MM.1S (cell line): ENCODE measurements at regions not wholly inside any gene's neighbourhood (a gene's known extent, or its start where the extent isn't known, plus 50 kb on each side); places are given as distances from the start of the nearest gene placed in this dataset.

Experiments
- DNase-seq: peaks from one replicate; pipeline ENCODE4 v3.0.0-alpha.2; 2015
- H2AFZ ChIP-seq: fragments of 300-600 bp; sonication (generic); 2 replicates; pipeline ENCODE4 v1.6.0; 2016; ENCODE audit warnings: antibody characterized with exemption, low read length
- H3F3A ChIP-seq: fragments of 300-600 bp; sonication (generic); 2 replicates; pipeline ENCODE4 v1.6.1; 2016; ENCODE audit warnings: mild to moderate bottlenecking, antibody characterized with exemption, low read length, moderate library complexity, mixed read lengths; ENCODE audit not compliant: insufficient read depth
- H3K27ac ChIP-seq: fragments of 300-600 bp; sonication (generic); 2 replicates; pipeline ENCODE4 v1.5.1; 2016; ENCODE audit warnings: mild to moderate bottlenecking, low read length
- H3K27me3 ChIP-seq: fragments of 300-600 bp; sonication (generic); replicated peaks from 2 replicates; pipeline ENCODE4 v1.6.0; 2016; ENCODE audit warnings: low read length; ENCODE audit not compliant: insufficient read depth
- H3K36me3 ChIP-seq: fragments of 300-600 bp; sonication (generic); replicated peaks from 2 replicates; pipeline ENCODE4 v1.6.1; 2016; ENCODE audit warnings: mild to moderate bottlenecking, low read length, mixed read lengths; ENCODE audit not compliant: insufficient read depth
- H3K4me1 ChIP-seq: fragments of 300-600 bp; sonication (generic); 2 replicates; pipeline ENCODE4 v1.6.1; 2016; ENCODE audit warnings: low read length, mixed read lengths
- H3K4me2 ChIP-seq: fragments of 300-600 bp; sonication (generic); 2 replicates; pipeline ENCODE4 v1.6.0; 2016; ENCODE audit warnings: low read depth, low read length
- H3K4me3 ChIP-seq: fragments of 300-600 bp; sonication (generic); 2 replicates; pipeline ENCODE4 v1.5.1; 2016; ENCODE audit warnings: low read length, mixed read lengths
- H3K79me2 ChIP-seq: fragments of 300-600 bp; sonication (generic); 2 replicates; pipeline ENCODE4 v1.6.1; 2016; ENCODE audit warnings: mixed run types, low read length, mixed read lengths
- H3K9ac ChIP-seq: fragments of 300-600 bp; sonication (generic); 2 replicates; pipeline ENCODE4 v1.6.1; 2016; ENCODE audit warnings: low read length, mixed read lengths
- H3K9me2 ChIP-seq: fragments of 300-600 bp; sonication (generic); replicated peaks from 2 replicates; pipeline ENCODE4 v1.6.1; 2016; ENCODE audit warnings: mild to moderate bottlenecking, low read length, mixed read lengths; ENCODE audit not compliant: insufficient read depth
- H3K9me3 ChIP-seq: fragments of 300-600 bp; sonication (generic); replicated peaks from 2 replicates; pipeline ENCODE4 v1.6.1; 2016; ENCODE audit warnings: mild to moderate bottlenecking, low read length, mixed read lengths; ENCODE audit not compliant: insufficient read depth
- H4K20me1 ChIP-seq: fragments of 300-600 bp; sonication (generic); 2 replicates; pipeline ENCODE4 v1.6.1; 2016; ENCODE audit warnings: mild to moderate bottlenecking, low read length, moderate library complexity, mixed read lengths; ENCODE audit not compliant: insufficient read depth
- EZH2 ChIP-seq: fragments of 300-600 bp; sonication (generic); optimal IDR thresholded peaks from 2 replicates; pipeline ENCODE3; 2017; ENCODE audit warnings: low read depth, mild to moderate bottlenecking, antibody characterized with exemption, low read length, mixed read lengths
- EZH2phosphoT487 ChIP-seq: fragments of 300-600 bp; sonication (generic); IDR thresholded peaks from 2 replicates; pipeline ENCODE4 v1.6.1; 2018; ENCODE audit warnings: antibody characterized with exemption, low read length
- TF ChIP-seq, protein P1 (sequence below): fragments of 300-600 bp; sonication (generic); IDR thresholded peaks from 2 replicates; pipeline ENCODE4 v1.5.1; 2016; ENCODE audit warnings: antibody characterized with exemption, low read length, mixed read lengths

DNA sequence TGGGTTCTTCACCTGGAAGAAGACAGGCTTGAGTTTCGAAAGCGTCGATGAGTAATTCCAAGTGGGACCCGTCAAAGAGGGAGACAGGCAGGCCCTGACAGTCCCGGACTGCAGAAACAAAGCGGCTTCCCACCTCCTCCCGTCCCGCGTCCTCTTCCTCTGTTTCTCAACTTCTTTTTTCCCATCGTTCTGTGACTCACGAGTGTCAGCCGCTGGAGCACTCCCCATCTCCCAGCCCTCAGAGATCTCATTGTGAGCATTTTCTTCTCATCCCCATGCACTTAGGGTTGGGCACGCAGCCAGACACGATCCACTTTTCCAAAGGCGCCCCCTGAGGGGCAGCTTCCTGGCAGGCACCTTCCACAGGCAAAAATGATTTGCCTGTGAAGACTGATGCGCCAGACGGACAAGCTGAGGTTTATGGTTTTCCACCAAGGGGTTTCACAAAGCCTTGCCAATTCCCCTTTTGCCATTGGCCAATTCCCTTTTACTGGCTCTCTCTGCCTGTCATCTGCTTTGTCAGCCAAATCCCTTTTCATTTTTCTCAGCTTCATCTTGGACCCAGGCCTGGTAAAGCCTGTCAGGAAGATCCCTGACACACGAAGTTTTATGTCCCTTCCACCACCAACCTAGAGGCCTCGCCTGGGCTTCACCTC, 86.5 kb upstream of the ANKRD55 start:
- Histone ChIP-seq H3K4me1 (peaks cover 3% of the 10 kb centered on the region; the same call in 1 of the 2 replicates), H3K27me3 (no peaks in the 10 kb centered on the region), H3K9me2 (no peaks in the 10 kb centered on the region), H3K36me3 (no peaks in the 10 kb centered on the region), H3K9me3 (no peaks in the 10 kb centered on the region), H4K20me1 (no peaks in the 10 kb centered on the region), H3K4me3 (no peak overlapping the region), H3K4me2 (no peak overlapping the region), H3K9ac (no peak overlapping the region), H2AFZ (no peak overlapping the region), H3F3A (no peaks in the 10 kb centered on the region), H3K27ac (no peak overlapping the region), H3K79me2 (no peaks in the 10 kb centered on the region)
- no peak for DNase-seq
- TF ChIP-seq EZH2phosphoT487 (no peak), EZH2 (no peak)
- TF ChIP-seq, protein P1, sequence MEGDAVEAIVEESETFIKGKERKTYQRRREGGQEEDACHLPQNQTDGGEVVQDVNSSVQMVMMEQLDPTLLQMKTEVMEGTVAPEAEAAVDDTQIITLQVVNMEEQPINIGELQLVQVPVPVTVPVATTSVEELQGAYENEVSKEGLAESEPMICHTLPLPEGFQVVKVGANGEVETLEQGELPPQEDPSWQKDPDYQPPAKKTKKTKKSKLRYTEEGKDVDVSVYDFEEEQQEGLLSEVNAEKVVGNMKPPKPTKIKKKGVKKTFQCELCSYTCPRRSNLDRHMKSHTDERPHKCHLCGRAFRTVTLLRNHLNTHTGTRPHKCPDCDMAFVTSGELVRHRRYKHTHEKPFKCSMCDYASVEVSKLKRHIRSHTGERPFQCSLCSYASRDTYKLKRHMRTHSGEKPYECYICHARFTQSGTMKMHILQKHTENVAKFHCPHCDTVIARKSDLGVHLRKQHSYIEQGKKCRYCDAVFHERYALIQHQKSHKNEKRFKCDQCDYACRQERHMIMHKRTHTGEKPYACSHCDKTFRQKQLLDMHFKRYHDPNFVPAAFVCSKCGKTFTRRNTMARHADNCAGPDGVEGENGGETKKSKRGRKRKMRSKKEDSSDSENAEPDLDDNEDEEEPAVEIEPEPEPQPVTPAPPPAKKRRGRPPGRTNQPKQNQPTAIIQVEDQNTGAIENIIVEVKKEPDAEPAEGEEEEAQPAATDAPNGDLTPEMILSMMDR = no peak

DNA sequence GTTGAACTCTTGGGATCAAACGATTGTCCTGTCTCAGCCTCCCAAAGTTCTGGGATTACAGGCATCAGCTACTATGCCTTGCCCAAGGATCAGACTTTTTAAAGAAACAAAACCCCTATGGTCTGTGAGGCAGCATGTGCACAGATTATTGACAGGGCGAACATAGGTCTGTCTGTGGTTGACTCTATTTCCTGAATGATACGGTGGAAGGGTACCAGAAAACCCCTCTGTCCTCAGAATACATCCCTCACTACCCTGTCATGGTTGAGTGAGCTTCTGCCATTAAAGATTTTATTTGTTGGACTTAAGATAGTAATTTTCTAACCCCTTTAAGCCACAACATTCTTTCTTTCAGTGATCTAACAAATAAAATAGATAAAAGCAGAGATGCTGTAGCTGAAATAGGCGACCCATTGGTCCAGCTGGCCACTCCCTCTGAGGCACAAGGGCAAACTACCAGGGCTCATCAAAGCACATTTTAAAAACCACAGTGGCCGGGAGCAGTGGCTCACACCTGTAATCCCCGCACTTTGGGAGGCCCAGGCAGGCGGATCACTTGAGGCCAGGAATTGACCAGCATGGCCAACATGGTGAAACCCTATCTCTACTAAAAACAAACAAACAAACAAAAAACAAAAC, 84.9 kb upstream of the ANKRD55 start:
- Histone ChIP-seq H3K79me2 (no peaks in the 10 kb centered on the region), H3K4me3 (no peak overlapping the region), H2AFZ (no peak overlapping the region), H3K9me3 (no peaks in the 10 kb centered on the region), H3K27ac (no peak overlapping the region), H3K9me2 (no peaks in the 10 kb centered on the region), H3F3A (no peaks in the 10 kb centered on the region), H4K20me1 (no peaks in the 10 kb centered on the region), H3K4me2 (no peak overlapping the region), H3K27me3 (no peaks in the 10 kb centered on the region), H3K9ac (no peak overlapping the region), H3K36me3 (no peaks in the 10 kb centered on the region), H3K4me1 (no peaks in the 10 kb centered on the region)
- DNase-seq = no peak
- TF ChIP-seq, protein P1 = no peak
- TF ChIP-seq EZH2 = no peak
- TF ChIP-seq EZH2phosphoT487 = no peak

DNA sequence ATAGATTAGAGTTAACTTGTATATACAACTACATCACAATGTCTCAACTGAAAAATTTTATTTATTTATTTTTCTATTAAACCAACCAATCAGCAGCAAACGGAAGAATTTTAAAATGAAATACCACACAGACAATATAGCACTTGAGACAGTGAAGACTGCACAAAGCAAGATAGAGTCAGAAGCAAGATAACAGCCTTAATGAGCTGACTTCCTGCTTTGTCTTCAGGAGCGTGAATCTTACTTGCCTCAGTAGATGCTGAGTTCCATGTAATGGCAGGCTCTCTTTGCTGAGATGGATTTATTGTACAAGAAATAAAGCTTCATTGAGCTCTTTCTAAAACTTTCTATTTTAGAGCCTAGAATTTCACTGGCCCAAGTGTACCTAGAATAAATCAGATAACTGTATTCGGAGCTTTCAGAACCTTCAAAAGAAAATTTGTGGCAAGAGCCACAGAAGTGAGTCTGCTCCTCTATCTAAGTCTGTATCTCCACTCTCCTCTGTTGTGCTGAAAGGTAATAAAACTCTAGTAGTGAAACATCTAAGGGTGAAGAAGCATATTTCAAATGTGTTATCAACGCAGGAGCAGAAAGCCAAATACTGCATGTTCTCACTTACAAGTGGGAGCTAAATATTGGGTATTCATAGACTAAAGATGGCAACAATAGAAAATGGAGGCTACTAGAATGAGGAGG, 83.3 kb upstream of the ANKRD55 start:
- TF ChIP-seq, protein P1 = no peak
- no peak for TF ChIP-seq EZH2
- TF ChIP-seq EZH2phosphoT487 = no peak
- no peaks in the 10 kb centered on the region for H3K27me3 ChIP-seq
- no peaks in the 10 kb centered on the region for H3K4me1 ChIP-seq

More for the DNA sequence above, 83.3 kb upstream of the ANKRD55 start:
- H3K9me2 ChIP-seq = no peaks in the 10 kb centered on the region
- no peak overlapping the region for H3K4me2 ChIP-seq
- no peaks in the 10 kb centered on the region for H3K79me2 ChIP-seq
- no peak overlapping the region for H2AFZ ChIP-seq
- H3K36me3 ChIP-seq = no peaks in the 10 kb centered on the region
- no peaks in the 10 kb centered on the region for H3F3A ChIP-seq
- DNase-seq = no peak
- H3K4me3 ChIP-seq = no peak overlapping the region
- H3K27ac ChIP-seq = no peak overlapping the region
- H4K20me1 ChIP-seq = no peaks in the 10 kb centered on the region
- no peak overlapping the region for H3K9ac ChIP-seq
- no peaks in the 10 kb centered on the region for H3K9me3 ChIP-seq
